Midbrain (tissue), 1 donor: ENCODE measurements at regions not wholly inside any gene's neighbourhood (a gene's known extent, or its start where the extent isn't known, plus 50 kb on each side); places are given as distances from the start of the nearest gene placed in this dataset.
"Not testable (repeated sequence)": the region's sequence is repeated elsewhere in the genome, so short reads cannot be mapped to it uniquely, and the experiment has no call there.

Source experiments
- DNase-seq: peaks from one replicate; lab custom pipeline; 2025; lab: John Stamatoyannopoulos, UW

DNA sequence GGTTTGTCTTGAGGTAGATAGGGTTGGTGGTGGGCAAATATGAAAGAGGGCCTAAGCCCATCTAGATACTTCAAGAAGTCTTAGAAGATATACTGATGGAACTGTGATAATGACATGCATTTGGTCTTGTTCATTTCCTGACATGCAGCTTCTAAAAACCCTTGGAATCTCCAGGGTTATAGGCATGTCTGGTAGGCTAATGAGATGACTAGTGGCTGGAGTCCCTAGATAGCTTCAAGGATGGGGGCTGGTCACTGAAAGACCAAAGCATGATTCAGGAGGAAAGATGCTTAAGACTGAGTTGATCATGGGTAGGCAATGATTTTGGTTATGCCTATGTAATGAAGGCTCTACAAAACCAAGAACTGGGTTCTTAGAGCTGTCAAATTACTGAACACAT is 217.9 kb upstream of the MOCS1 start:
- no peak for DNase-seq

DNA sequence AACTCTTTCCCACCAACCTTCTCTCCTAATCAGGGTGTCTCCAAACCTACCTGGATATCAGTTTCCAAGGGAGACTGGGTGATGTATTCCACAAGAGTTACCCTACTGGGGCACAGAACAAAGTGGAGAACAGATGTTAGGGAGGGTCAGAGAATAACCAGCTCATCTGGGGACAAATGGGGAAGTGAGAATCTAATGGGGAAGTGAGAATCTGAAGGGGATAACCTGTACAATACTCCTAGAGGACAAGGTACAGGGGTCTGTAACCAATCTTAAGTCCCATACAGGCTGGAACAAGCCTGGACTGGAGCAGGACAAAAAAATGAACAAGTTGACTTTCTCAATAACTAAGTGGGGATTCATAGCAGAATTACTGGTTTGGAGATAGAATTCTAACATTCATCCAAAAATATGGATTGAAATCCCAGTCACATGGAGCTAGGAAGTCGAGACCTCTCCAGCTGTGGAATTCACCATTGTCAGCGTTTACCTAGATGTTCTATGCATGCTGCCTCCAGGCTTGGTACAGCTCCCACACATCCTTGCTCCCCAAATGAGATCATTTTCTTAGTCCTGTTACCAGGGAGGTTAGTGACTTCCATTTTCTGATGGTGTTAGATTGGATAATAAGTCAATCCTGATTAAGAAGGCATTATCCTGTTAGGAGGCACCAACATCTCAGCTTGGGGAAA is 214.8 kb upstream of the MOCS1 start:
- no peak for DNase-seq

DNA sequence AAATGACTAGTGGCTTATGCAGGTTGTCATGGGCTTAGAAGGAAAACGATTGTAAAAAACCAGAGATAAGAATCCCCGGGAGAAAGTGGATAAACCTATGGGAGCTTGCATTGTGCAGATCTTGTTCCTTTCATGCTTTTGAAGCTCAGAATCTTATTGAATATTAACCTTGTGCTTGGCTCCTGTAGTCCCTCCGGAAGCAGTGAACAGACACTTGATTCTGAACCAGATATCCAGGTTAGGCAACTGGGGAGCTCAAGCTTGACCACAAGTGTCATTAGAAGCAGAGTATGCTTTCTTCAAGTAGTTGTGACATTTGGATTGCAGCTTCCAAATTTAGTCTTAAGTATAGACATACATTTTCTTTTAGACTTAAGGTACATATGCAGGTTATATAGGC is 212.6 kb upstream of the MOCS1 start:
- DNase-seq, result no peak

DNA sequence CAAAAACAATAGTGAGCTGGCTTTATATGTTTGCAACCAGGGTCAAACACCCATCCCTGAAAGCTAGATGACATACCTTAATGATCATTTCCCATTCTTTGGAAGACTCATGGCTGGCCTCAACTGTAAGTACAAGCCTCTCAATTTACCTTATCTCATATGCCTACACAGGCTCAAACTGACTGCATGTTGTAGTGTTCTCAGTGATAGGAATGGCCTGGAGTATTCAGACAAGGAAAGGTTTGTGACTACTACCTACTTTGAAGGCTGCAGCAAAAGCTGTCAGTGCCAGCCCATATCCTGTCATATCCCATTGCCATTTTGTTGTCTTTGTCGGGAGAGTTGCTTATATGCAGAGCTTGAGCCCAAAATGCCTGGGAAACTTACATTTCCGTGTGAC is 205.2 kb upstream of the MOCS1 start:
- DNase-seq, result no peak

DNA sequence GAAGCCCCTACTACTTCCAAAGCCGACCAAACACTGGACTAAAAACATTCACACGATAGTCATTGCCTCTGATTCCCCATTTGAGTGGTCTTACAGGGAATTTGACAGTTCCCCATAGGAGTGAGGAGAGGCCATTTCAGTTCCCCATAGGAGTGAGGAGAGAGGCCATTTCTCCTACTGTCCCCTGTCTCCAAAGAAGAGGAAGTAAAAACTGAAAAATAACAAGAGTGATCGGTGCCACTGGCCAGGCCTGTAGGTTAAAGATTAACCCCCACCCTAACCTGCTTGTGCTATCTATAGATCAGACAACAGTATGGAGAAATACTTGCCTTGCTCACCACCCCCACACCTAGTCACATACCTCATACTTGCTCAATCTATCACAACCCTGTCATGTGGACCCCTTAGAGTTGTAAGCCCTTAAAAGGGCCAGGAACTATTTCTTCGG is 204.0 kb upstream of the MOCS1 start:
- no peak for DNase-seq

DNA sequence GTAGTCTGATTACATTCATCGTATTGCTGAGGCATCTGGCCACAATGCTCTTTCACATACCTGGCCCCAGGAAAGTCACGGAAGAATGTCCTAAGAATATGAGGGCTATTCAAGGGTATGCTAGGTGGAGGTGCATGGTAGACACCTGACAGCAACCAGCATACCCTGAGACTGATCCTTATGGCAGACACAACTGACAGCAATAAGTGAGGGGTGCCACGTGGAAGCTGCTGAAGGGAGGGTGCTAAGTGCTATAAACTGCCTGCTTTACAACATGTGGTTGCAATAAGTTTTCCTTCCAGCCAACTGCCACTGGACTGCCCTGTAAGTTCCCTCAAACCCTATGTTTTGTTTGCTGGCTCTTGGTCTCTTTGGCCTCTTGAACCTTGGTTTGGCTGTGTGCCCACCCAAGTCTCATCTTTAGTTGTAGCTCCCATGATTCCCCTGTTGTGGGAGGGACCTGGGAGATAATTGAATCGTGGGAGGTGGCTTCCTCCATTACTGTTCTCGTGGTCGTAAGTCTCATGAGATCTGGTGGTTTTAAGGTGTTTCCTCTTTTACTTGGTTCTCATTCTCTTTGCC is 201.3 kb upstream of the MOCS1 start:
- no peak for DNase-seq

DNA sequence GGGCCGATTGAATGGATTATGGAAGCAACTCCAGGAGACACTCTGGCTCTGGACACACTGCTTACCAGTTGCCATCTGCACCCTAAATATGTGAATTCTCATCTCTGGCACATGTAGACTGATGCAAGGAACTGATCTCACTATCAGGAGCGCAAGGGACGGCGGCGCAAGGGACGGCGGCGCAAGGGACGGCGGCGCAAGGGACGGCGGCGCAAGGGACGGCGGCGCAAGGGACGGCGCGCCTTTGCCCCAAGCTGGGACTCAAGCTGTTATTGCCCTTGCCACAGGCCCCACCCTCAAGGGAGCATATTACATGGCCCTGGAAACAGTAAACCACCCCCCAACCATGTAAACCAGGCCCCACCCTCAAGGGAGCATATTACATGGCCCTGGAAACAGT is 199.7 kb upstream of the MOCS1 start:
- not testable (repeated sequence) for DNase-seq

DNA sequence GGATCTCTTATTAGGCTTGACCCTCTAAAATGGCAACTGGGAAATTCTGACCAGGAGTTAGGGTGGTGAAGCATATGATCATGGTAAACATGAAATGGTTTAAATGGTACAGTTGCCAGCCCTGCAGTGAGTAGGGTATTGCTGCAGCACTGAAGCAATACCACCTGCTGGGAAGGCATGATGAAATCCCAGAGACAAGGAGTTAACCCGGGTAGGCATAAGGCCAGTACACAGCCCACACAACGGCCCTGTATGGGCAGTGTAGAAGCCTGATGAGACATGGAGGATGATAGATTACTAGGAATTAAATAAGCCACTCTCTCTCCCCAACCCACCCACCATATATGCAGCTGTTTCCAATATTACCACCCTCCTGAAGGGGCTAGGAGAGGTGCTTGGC is 197.4 kb upstream of the MOCS1 start:
- DNase-seq, result no peak

DNA sequence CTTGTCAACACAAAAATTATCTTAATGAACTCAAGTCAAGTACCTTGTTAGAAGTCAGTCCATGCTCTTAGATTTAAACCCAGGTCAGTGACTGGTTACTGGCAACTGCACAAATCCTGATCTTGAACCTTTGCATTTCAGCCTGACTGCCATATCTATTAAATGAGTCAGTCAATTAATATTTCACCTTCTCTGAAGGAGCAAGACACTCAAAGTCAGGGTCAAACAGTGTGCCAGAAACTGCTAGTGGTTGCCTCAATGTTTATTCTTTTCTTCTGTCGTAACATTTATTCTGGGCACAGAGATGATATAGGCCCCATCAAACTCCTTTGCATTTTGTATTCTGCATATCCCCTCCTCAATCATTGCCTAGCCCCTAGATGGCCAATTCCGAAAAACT is 193.9 kb upstream of the MOCS1 start:
- DNase-seq, result no peak

DNA sequence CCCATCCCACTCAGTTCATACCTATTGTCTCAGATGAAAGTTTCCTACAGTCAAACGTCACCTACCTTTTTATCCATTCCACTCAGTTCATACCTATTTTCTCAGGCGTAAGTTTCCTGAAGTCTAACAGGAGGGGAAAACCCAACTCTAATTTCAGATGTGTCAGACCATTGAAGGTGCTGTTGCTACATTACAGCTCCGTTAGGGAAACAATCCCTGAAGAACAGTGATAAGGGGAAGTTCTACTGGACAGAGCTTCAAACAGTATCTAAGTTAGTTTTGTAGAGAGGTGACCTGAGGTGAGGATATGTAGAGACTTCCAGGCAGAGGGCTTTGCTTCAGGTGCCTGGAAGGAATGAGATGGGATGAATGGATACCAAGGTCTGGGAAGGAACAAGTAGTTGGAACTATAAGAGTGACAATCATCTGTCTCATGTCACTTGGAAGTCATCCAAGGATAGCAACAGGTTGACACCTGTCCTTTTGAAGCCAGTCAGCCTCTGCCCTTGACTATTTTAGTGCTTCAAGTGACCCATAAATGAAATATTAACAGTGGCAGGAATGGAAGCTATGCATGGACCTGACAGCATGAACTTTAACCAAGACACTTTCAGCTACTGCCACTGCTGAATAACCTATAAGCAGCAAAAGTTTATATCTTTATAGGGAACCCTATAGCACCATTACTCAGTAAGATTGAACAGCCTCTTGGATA is 191.6 kb upstream of the MOCS1 start:
- DNase-seq, result no peak

DNA sequence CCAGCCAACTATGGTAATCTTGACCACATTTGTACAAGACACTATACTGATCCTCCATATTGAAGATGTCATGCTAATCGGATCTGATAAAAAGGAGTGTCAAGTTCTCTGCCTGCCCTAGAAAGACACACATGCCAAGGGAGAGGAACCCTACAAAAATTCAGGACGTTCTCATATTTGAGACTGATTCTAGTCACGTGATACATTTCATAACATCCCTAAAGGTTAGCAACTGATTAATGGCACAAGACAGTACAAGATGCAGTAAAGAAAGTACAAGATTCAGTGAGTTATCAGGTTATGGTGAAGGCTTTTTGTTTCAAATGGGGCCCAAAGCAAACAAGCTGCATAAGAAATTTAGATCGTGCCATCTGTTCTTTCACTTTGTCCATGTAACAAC is 190.7 kb upstream of the MOCS1 start:
- DNase-seq, result no peak

DNA sequence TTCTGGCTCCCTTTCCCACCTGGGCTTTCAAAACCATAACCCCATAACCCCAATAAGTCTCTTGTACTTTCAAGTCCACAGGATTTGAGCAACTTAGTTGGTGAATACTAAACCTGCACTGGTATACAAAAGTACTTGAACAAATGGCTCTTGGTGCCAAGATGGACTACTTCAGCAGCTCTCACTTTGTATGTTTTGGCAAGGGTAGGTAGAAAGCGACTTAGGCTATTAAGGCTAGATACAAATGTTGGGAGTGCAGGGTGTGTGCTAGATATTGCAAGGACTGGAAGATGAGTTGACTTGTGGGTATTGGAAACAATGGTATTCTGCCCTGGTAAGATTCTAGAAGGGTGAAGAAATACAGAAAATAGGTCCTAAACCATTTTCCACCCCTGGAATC is 182.6 kb upstream of the MOCS1 start:
- DNase-seq, result no peak

DNA sequence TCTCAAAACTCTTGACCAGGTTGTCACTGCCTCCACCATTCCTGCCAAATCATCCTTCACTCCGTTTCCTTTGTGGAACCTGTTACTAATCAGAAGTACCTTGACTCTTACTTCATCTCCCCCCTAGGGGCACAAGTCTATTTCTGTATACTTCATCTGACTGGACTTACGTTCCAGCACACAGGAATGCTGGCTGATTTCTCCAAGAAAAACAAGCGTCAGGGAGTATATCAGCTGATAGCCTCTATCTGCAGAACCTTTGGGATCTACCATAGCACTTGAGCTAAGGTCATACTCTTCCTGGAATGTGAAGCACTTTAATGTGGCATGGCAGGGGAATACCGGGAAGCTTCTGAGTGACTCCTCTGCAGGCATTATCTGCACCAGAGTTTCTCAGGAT is 178.1 kb upstream of the MOCS1 start:
- DNase-seq, result no peak

DNA sequence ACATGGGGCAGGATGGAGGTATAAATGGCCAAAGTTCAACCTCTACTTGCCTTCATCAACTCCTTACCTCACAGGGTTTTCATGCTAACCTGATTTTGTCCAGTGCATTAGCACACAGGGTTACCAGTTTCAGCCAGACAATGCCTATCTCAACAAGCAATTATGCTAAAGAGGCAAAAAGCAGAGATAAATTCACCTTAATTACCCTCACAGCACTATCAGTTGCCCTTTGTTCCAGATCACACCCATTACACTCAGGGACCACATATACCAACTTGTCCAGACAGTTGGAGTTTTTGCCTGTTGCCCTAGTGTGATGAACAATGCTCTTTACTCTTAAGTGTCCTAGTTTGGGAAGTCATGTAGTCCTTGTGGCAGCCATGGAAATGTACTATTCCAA is 174.5 kb upstream of the MOCS1 start:
- no peak for DNase-seq

DNA sequence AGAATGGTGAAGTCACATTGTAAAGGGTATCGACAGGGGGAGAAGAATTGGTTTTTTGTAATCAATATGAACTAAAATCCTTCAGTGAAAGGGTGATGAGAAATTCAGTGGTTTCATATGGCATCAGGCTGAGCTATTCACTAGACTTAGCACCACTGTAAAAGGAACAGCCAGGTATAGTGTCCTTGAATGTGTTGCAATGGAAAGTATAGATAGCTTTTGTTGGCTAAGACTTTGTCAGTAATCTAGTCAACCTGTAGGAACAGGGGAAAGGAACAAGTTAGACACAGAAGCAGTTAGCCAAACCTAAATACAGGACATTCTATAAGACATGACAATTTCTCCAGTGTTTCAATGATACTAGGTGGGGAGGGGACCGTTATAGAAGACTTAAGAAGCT is 172.6 kb upstream of the MOCS1 start:
- no peak for DNase-seq

DNA sequence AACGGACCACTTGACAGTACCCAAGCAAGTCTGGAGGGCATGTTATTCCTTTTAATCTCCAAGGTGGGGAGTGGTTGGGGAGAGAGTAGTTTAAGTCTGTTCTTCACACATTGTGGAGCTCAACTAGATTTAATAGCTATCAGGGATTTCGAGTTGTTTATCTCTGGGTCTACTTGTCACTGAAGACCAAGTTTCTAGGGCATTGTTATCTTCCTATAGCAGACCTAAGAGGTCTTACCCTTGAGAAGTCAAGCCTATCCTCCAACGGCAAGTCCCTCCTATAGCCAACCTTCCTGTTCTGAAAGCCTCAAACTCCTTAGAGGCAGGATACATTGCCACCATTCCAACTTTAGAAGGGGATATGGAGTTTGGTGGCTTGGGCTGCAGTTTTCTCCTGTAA is 164.5 kb upstream of the MOCS1 start:
- DNase-seq, result no peak

DNA sequence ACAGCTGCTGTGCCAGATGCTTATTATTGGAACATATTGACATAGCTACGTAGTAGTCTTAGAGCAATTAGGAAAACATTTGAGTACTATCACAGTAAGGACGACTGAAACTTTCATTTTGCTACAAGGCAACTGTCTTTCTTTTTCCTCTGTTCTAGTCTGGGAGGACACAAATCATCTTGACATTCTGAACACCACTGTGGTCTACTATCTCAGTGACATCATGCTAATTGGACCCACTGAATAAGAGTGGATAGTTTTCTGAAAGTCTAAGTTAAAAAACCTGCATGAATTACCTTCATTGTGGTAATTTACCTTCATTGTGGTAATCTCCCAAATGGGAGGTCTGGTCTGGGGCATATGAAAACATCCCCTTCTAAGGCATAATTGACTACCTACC is 163.3 kb upstream of the MOCS1 start:
- no peak for DNase-seq

DNA sequence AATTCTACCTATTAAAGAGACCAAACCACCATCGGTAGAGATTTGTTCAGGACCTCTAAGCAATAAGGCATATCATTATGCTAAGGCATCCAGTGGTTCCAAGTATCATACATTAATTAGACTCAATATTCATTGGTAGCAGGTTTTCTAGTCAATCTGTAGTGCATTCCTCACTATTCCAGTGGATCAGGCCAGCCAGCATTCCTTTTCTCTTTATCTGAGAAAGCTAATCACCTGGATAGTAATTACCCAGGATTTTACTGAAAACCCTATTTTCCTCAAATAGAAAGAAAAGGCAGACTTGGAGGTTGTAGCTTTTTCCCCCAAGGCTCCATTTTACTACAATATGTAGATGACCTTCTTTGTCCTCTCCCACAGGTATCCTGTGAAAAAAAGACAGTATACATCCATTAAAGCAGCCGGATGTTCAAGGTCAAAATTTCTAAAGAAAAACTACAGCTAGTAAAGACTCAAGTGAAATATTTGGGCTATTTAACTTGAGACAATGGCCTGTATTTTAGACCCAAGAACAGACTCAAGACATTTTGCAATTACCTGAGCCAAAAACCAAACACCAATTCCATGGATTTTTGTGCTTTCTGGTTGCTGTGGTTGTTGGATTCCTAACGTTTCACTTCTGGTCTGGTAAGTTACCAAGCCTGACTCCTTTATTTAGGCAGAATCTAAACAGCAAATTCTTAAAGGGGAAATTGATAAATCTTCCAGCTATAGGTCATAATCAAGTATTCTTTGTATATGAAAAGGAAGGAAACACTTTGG is 149.1 kb upstream of the MOCS1 start:
- no peak for DNase-seq

DNA sequence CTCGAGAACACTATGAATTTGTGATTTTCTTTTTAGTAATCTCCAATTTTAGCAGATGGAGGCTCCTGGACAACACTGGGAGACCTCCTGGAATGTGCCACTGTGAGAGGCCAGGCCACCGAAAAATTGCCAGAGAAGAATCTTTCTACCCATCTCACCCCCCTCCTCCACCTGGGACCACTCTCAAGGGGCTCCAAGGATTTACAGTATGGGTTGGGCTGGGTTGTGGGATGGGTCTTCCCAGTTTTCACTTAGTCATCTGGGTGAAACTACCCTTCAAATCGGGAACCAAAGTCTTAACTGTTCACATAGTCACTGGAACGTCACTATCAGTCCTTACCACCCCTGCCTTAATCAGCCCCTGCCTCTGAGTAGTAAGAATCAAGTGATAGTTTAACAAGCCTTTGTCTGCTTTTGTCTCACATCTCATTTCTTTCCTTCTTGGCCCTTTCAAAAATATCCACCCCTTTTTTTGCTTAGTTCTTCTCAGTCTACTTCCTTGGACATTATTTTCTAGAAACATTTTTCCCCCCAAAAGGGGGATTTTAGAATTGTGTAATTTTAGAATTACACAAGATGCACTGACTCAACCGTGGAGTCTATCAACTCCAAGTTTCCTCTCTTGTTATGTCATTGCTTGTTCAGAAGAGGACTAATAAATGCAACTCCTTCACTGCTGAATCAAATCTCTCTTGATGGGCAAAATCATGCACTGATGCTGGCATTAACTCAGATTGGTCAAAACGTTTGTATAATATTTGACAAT is 148.2 kb upstream of the MOCS1 start:
- no peak for DNase-seq

DNA sequence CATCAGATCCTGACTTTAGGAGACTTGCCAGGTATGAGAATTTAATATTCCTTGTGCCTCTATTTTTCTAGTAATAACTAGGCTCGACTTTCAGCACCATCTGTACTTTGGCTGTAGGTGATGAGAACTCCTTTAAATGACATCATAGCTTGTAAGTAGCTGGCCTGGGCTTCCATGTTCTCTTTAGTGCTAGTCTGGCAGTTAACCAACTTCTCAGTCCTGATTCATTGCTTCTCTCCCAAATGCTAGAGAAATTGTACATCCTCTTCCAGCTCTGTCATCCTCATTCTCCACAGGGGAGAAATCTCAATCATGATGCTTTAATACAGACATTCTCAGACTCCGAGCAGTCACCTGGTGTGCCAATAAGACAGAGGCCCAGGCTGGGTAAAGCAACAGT is 143.5 kb upstream of the MOCS1 start:
- DNase-seq, result no peak

DNA sequence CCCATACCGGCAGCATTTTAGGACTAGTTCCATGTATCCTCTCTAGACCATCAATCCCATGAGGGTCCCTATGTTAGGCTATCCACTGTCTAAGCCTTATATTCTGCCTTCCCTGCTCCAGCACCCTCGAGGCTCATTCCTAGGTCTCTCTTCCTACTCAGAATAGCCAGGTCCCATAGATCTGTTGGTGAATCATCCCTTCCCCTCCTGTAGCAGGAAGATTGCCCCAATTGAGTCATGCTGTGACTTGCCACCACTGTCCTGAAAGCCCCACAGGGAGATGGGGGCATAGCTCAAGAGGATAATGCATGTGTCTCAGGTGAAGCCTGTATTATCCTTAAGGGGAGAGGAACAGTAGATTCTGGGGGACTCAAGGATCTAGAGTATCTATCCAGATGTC is 143.1 kb upstream of the MOCS1 start:
- DNase-seq, result no peak

DNA sequence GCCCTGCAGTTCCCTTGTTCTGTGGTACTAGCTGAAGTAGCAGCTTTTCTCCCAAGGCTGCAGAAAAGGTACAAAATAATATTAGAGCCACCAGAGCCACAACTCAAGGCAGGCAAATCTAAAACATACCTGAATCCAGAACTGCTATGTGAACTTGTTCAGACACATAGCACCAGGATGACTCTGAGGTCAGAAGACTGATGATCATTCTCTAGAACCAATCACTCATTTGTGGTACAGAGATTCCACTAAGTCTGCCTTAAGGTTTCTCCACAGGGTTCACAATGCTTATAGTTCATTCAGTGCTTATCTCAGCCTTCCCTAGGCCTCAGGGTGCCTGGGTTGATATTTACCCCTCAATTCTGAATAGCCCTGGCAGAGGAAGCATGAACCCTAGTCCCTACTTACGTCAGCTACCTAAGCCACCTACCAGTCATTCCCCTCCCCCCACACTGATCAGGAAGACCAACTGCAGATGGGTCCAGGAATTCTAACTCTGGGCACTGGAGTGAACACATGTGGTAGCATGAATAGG is 140.9 kb upstream of the MOCS1 start:
- DNase-seq, result no peak
